ENCODE measurements at regions not wholly inside any gene's neighbourhood (a gene's known extent, or its start where the extent isn't known, plus 50 kb on each side); places are given as distances from the start of the nearest gene placed in this dataset.

DNA sequence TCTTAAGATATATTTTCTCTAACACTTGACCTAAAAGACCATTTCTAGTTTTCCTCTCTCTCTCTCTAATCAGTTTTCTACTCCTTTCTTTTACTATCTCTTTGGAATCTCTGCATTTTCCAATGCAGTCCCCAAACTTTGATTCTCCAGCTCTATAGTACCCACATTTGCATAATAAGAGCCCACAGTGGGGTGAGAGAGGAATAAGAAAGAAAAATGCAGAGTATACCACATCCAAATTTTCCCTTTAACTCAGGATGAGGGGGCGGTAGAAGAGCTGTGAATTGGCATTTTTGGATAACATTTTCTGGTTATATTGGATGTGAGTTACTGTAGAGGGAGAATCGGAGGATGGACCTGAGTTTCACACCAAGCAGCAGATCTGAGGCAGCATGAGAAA is 74.4 kb upstream of the SOD3 start:
- TF ChIP-seq, protein P1, sequence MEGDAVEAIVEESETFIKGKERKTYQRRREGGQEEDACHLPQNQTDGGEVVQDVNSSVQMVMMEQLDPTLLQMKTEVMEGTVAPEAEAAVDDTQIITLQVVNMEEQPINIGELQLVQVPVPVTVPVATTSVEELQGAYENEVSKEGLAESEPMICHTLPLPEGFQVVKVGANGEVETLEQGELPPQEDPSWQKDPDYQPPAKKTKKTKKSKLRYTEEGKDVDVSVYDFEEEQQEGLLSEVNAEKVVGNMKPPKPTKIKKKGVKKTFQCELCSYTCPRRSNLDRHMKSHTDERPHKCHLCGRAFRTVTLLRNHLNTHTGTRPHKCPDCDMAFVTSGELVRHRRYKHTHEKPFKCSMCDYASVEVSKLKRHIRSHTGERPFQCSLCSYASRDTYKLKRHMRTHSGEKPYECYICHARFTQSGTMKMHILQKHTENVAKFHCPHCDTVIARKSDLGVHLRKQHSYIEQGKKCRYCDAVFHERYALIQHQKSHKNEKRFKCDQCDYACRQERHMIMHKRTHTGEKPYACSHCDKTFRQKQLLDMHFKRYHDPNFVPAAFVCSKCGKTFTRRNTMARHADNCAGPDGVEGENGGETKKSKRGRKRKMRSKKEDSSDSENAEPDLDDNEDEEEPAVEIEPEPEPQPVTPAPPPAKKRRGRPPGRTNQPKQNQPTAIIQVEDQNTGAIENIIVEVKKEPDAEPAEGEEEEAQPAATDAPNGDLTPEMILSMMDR (IDR thresholded peaks at IDR 0.05): no peak
- TF ChIP-seq POLR2A (IDR thresholded peaks at IDR 0.05) (no peak), POLR2AphosphoS5 (IDR thresholded peaks at IDR 0.05) (no peak)

All from gastroesophageal sphincter (tissue), 3 donors.